HG03342 (cell line): ENCODE measurements at regions not wholly inside any gene's neighbourhood (a gene's known extent, or its start where the extent isn't known, plus 50 kb on each side); places are given as distances from the start of the nearest gene placed in this dataset.

ENCODE experiments used
- ATAC-seq: cut with Tn5 transposase; IDR thresholded peaks from one replicate; pipeline ENCODE4 v1.9.1; 2021; ENCODE audit warnings: mild to moderate bottlenecking, moderate library complexity; ENCODE audit not compliant: unreplicated experiment

DNA sequence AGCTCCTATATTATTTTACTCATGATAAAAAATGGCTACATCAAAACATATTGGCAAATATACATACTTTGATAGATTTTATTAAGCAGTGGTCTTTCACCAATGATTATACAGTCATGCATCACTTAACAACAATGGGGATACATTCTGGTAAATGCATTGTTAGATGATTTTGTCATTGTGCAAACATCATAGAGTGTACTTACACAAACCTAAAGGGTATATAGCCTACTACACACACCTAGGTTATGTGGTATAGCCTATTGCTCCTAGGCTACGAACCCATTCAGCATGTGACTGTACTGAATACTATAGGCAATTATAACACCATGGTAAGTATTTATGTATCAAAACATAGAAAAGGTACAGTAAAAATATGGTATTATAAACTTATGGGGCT is 98.9 kb upstream of the IL6 start:
- no peak for ATAC-seq

- ATAC-seq: no peak
Measured at GRCh38 chr7:22627136-22627535, 99.9 kb upstream of the IL6 start.

DNA sequence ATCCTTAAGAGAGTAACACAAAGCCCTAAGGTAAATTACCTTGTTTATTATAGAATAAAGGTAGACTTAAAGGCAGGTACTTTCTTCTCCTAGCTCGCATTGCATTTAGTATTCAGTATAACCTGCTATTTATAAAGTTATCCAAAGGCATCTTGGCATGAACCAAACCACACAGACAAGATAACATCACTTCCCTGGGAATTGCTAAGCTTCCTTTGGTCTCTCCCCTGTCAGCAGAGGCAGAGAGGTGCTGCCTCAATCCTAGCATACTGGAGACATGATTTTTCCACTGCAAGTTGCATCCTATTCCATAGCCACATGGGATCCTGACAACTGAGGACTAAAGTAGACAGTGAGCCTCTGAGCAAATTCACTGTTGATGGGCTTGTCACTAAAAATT is 101.7 kb upstream of the IL6 start:
- no peak for ATAC-seq

- ATAC-seq: no peak
Measured at GRCh38 chr7:22624781-22625180, 102.2 kb upstream of the IL6 start.

- ATAC-seq: no peak
Measured at GRCh38 chr7:22622116-22622785, 104.7 kb upstream of the IL6 start.

GRCh38 chr7:22618528-22618927 is 108.5 kb upstream of the IL6 start:
- no peak for ATAC-seq

DNA sequence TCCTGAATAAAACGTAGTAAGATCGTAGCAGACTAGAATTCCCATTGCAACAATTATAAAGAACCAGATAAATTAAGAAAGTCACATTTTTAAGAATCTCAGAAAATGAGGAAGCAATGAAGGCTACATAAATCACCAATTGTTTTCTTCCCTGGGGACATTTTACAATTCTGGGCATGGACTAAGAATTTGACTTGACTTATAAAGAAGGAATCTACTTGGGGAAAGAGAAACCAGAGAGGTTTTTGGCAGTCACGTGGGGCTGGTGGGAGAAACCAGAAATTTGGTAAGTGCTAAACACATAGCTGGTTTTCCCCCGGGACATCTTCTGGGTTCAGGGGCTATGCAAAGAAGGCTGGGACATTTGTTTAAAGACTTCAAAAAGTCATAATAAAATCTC is 109.8 kb upstream of the IL6 start:
- ATAC-seq: no peak

DNA sequence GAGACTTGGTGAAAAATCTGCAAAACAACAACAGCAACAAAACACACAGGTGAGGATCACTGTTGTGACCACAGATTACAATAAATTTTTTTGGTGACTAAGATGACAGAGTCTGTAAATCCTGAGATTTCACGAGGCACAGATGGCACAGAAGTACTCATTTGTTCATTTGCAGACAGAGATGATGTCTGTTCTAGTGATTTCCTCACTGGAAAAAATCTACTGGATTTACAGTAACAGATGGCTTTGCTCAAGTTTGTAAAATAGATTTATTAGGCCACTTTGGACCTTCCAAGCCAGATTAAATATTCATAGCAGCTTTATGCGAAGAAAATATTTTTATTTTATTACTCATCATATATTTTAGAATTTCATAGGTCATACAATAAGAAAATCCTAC is 113.5 kb upstream of the IL6 start:
- ATAC-seq: no peak

- no peak for ATAC-seq
Measured at GRCh38 chr7:22612776-22613175, 112.8 kb upstream of the STEAP1B start.

DNA sequence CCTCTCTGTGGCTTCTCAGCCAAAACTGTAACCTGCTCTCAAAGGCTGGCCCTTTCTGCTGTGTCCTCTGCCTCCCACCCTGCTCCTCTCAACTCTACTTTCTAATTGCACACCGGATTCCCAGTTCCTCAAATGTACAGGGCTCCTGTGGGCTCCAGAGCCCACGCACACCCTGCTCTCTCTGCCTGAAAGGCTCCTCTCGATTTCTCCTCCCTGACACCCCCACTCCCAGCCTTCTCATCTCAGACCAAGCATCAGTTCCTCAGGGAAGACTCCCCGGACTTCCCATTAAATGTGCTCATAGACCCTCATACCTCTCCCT is 111.7 kb upstream of the STEAP1B start:
- ATAC-seq: no peak

DNA sequence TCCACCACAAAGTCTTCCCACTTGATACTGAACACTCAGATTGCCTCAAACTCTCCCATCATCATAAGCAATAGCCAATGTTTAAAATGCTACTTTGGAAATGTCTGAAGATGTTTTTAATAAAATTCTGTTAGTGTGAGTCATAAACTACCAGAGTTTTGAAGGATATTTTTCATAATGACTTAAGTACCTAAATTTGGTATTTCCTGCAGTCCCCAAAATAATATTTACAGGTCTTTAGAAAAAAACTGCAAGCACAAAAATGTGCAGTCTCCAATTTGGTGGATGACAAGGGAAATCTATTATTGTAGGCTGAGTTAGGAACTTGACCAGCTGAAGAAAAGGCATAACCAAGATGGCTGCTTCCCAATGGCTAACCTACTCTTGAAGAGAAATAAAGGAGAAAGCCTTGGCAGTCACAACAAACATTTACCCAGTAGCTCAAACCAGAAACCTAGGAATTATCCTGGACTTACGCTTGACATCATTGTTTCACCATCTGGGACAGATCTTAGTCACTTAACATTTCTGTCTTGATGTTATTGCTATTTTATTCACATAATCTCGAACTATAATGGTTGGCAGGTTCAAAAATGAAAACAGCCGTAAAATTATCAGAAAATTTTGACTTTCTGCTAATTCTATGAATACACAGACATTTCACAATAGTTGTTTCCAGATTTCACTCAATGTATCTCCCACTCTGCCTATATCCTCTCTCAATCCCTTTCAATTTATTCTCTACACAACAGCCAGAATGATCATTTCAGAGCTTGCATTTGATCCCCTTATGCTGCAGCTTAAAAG is 111.2 kb upstream of the STEAP1B start:
- ATAC-seq: no peak

DNA sequence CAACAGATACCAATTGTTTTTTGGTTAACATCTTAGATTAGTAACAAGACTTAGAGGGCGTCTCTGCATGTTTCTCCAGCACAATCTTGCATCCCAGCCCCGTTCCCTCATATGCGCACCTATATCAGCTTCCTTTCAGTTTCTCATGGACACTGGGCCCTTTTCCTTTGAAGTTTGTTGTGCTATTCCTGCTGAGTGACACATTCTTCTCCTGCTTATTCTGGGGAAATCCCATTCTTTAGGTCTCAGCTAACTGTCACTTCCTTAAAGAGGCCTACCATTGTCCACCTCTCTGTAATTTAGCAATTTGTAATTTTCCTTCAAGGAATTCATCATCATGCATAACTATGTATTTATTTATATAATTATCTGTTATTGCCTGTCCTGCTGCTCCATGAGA is 110.3 kb upstream of the STEAP1B start:
- no peak for ATAC-seq

DNA sequence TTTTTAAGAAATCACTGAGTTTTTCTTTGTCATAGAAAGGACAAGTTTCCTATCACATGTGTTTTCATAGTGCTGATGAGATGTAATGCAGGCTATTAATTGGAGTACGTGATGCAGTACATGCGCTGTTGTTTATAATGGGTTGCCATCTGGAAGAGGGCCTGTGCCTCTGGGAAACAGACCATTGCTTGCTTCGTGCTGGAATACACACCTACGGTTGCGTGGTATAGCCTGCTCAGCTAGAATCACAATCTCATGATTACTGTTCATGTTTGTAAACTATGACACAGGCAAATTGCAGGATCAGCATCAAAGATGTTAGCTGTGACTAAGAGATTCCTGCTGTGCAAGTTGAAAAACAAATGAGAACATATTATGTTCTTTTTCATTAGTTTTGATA is 107.2 kb upstream of the STEAP1B start:
- ATAC-seq: no peak

GRCh38 chr7:22604246-22604645 is 104.3 kb upstream of the STEAP1B start:
- ATAC-seq: no peak

DNA sequence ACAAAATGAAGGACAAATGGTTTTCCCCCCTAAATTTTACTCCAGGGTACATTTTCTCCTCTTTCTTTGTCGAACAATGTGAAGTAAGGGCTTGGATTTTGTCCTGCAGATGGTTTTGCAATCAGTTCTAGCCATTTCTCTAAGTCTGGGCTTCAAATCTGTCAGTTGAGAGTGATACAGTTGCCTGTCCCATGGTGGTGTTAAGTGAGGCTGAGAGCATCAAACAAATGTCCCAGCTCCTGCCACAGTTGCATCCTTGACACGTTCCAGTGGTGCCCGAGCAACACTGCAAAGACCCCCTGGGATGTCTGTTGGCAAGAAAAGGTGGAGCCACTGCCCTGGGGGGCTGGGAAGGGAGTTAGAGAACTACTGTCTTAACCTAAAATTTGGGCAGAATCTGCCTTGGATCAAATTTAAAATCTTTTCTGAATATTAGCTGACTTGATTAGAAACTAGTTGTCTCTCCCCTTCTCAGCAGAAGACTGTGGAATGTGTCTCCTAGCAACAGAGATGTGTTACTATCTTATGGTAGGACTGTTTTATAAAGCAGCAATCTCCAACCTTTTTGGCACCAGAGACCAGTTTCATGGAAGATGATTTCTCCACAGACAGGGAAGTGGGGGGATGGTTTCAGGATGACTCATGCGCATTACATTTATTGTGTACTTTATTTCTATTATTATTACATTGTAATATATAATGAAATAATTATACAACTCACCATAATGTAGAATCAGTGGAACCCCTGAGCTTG is 102.0 kb upstream of the STEAP1B start:
- ATAC-seq: no peak

DNA sequence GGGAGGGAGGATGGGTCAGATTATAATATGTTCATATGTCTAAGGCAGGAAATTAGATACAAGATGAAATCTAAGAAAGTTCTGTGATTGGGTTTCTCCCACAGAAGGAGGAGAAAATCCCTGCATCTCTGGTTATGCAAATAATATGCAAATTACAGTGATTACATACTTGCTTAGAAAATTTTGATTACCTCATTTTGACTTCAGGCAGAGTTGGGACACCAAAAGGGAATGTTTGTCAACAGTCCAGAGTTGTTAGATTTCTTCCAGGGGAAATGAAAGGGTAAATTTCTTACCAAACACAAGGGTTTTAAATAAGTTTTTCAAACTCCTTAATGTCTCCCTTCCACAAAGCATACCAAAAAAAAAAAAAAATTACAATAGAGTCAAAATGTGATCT is 101.4 kb upstream of the STEAP1B start:
- ATAC-seq: no peak

DNA sequence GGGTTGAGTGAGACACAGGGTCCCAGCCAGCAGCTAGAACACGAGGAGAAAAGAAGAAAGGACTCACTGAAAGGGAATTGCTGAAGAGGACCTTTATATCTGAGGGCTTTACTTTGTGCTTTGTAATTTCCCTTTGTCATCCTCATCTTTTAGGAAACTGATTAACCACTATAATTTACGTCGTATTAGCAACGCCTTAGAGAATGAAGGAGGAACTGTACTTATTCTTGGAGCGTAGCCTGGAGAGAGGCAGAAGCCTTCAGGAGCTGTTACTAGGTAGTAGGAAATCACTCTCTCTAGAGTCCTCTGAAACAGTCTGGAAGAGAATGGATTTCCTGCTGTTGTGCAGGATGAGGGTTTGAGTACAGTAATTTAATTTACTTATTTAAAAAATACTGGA is 101.0 kb upstream of the STEAP1B start:
- no peak for ATAC-seq

GRCh38 chr7:22598318-22598920 is 98.4 kb upstream of the STEAP1B start:
- ATAC-seq: no peak

- no peak for ATAC-seq
Measured at GRCh38 chr7:22597844-22598243, 97.9 kb upstream of the STEAP1B start.

- no peak for ATAC-seq
Measured at GRCh38 chr7:22596763-22597400, 96.9 kb upstream of the STEAP1B start.

DNA sequence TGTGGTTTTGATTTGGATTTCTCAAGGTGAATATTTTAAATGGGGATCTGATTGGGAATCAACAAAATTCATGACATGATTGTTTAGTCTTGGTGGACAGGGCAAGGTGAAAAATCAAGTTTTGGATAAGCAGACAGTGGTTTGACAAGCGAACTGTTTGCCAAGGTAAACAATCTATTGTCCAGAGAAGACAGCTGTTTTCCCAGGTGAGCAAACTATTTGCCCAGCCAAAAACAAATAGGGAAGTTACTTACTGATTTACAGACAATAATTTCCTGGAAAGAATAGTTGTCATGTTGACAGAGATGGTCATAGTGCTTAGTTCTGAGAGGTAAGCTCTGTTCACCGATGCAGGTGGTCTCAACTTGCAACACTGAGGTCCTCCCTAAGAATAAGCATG is 94.0 kb upstream of the STEAP1B start:
- ATAC-seq: no peak
